Thyroid gland (tissue), 4 donors: ENCODE measurements at regions not wholly inside any gene's neighbourhood (a gene's known extent, or its start where the extent isn't known, plus 50 kb on each side); places are given as distances from the start of the nearest gene placed in this dataset.

ENCODE experiments used
- CTCF ChIP-seq, 6 experiments: fragments of 200-600 bp in 3 of 6; fragments of 450-650 bp in 3 of 6; sonication (generic) in 3 of 6; IDR thresholded peaks; one replicate each; pipeline ENCODE4 v1.5.1; 2016 to 2019; ENCODE audit warnings: antibody characterized with exemption in 6 of 6, mild to moderate bottlenecking in 2 of 6, inconsistent platforms in 1 of 6, moderate library complexity in 1 of 6
- POLR2A ChIP-seq, 2 donors: fragments of 450-650 bp; IDR thresholded peaks; one replicate each; pipeline ENCODE4 v1.6.1; 2017; ENCODE audit warnings: antibody characterized with exemption in 2 of 2, mild to moderate bottlenecking in 2 of 2, moderate library complexity in 1 of 2

DNA sequence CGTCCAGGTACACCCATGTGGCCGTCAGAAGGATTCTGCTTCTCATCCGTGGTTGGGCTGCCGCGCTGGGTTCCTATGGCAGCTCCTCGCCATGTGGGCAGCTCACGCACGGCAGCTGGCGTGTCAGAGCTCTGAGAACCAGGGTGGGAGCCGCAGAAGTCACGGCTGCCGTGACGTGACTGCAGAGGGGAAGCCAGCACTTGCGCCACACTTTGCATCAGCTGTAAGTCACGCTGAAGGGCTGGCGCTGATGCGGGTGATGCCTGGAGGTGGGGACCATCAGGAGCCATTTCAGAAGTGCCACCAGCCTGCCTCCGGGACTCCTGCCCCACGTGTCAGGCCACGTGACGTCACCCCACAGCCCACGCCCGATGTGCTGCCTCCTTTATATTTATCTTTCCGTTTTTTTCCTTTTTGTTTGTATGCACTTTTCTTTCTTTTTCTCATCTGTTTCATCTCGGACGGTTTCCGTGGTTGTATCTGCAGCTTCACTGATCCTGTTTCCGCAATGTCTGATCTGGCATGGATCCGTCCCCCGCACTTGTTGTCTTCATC, 133.2 kb downstream of the IGLL1 start:
- no peak for TF ChIP-seq CTCF (IDR thresholded peaks at IDR 0.05)
- no peak for TF ChIP-seq POLR2A (IDR thresholded peaks at IDR 0.05)
